Lower leg skin (tissue), 3 donors: ENCODE measurements at regions not wholly inside any gene's neighbourhood (a gene's known extent, or its start where the extent isn't known, plus 50 kb on each side); places are given as distances from the start of the nearest gene placed in this dataset.

Experiments used
- CTCF ChIP-seq, 3 donors: fragments of 450-650 bp; IDR thresholded peaks; one replicate each; pipeline ENCODE4 v1.5.1; 2016; ENCODE audit warnings: antibody characterized with exemption in 3 of 3, mild to moderate bottlenecking in 3 of 3, moderate library complexity in 2 of 3
- POLR2A ChIP-seq, 2 donors: fragments of 450-650 bp; IDR thresholded peaks; one replicate each; pipeline ENCODE4 v1.6.1; 2016 to 2017; ENCODE audit warnings: antibody characterized with exemption in 2 of 2, mild to moderate bottlenecking in 1 of 2, moderate library complexity in 1 of 2

GRCh38 chr16:55039511-55039910, 108.8 kb downstream of the IRX5 start:
- no peak for TF ChIP-seq POLR2A (IDR thresholded peaks at IDR 0.05)
- TF ChIP-seq CTCF (IDR thresholded peaks at IDR 0.05) = no peak
